ENCODE measurements at regions not wholly inside any gene's neighbourhood (a gene's known extent, or its start where the extent isn't known, plus 50 kb on each side); places are given as distances from the start of the nearest gene placed in this dataset.

DNA sequence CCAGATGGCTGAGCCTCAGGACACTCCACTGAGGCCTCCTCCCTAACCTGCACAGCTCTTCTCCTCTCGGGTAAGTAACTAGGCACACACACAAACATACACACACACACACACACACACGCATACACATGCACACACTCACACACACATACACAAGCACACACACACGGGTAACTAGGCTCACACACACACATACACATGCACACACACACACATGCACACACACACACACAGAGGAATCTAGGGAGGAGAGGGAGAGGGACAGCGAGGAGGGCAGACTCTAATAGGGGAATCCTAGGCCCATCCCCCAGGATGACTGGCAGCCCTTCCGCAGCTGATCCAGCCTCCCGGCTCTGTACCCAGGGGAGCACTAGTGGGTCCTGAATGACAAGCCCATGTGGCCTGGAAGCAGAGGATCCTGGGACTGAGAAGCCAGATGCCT lies 177.4 kb upstream of the LINGO1 start:
- TF ChIP-seq, protein P1, sequence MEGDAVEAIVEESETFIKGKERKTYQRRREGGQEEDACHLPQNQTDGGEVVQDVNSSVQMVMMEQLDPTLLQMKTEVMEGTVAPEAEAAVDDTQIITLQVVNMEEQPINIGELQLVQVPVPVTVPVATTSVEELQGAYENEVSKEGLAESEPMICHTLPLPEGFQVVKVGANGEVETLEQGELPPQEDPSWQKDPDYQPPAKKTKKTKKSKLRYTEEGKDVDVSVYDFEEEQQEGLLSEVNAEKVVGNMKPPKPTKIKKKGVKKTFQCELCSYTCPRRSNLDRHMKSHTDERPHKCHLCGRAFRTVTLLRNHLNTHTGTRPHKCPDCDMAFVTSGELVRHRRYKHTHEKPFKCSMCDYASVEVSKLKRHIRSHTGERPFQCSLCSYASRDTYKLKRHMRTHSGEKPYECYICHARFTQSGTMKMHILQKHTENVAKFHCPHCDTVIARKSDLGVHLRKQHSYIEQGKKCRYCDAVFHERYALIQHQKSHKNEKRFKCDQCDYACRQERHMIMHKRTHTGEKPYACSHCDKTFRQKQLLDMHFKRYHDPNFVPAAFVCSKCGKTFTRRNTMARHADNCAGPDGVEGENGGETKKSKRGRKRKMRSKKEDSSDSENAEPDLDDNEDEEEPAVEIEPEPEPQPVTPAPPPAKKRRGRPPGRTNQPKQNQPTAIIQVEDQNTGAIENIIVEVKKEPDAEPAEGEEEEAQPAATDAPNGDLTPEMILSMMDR (IDR thresholded peaks at IDR 0.05; ENCODE audit: poor library complexity, severe bottlenecking) = no peak
- no peak for TF ChIP-seq EZH2 (IDR thresholded peaks at IDR 0.05; ENCODE audit: borderline replicate concordance, insufficient read depth, low read length, poor library complexity, severe bottlenecking)

All from neural cell (in vitro differentiated cells).